ENCODE measurements at regions not wholly inside any gene's neighbourhood (a gene's known extent, or its start where the extent isn't known, plus 50 kb on each side); places are given as distances from the start of the nearest gene placed in this dataset.
A peak's percentile ranks its signal among the peaks of the same experiment; 100 is the strongest.

- TF ChIP-seq REST (IDR thresholded peaks at IDR 0.05; ENCODE audit: borderline replicate concordance) (peak; percentile 19; the same call in 1 of the 2 replicates), REST (CRISPR knock-in tag; IDR thresholded peaks at IDR 0.05; ENCODE audit: low read depth) (no peak)
These were observed 173.3 kb upstream of the FOXD3 start (continued) for GRCh38 chr1:63148825-63149645.

Measured in K562 (cell line).